Hypothalamus (tissue), 51 donors: ENCODE measurements at regions not wholly inside any gene's neighbourhood (a gene's known extent, or its start where the extent isn't known, plus 50 kb on each side); places are given as distances from the start of the nearest gene placed in this dataset.
A peak's percentile ranks its signal among the peaks of the same experiment; 100 is the strongest.

Source experiments
- DNase-seq, 51 donors: peaks; one replicate each; lab custom pipeline; 2025; lab: John Stamatoyannopoulos, UW

- DNase-seq, result no peak
Observed at GRCh38 chr13:31081316-31081715, 80.4 kb downstream of the HSPH1 start.

DNA sequence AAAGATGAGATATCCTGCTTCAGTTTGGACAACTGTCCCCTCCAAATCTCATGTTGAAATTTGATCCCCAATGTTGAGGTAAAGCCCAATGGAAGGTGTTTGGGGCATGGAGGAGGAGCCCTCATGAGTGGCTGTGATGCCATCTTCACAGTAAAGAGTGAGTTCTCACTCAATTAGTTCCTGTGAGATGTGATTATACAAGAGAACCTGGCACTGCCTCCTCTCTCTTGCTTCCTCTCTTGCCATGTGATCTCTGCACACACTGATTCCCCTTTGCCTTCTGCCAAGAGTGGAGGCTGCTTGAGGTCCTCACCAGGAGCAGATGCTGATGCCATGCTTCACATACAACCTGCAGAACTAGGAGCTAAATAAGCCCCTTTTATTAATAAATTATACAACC, 86.9 kb downstream of the HSPH1 start:
- DNase-seq, result no peak

GRCh38 chr13:31073859-31074718, 87.6 kb downstream of the HSPH1 start:
- DNase-seq, result peak in 3 of 51 donors; percentile 10 to 73 (median 10)

DNA sequence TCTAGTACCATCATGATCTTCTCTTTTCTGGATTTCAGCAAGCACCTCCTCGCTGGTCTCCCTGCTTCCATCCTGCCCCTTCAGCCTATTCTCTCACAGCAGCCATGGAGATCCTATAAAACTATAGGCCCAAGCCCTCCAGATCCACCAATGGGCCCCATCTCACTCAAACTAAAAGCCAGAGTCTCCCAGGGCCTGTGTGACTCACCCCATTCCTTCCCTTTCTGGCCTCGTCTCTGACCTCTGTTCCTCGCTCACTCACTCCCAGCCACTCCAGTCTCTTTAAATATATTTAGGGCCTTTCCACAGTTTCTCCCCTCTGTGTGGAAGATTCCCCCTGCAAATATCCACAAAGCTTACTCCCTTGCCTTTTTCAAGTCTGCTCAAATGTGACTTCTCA, 89.7 kb downstream of the HSPH1 start:
- DNase-seq, result no peak

GRCh38 chr13:31069808-31070534, 91.7 kb downstream of the HSPH1 start:
- DNase-seq, result no peak

- no peak for DNase-seq
Observed at GRCh38 chr13:31068119-31068423, 93.6 kb downstream of the HSPH1 start.

DNA sequence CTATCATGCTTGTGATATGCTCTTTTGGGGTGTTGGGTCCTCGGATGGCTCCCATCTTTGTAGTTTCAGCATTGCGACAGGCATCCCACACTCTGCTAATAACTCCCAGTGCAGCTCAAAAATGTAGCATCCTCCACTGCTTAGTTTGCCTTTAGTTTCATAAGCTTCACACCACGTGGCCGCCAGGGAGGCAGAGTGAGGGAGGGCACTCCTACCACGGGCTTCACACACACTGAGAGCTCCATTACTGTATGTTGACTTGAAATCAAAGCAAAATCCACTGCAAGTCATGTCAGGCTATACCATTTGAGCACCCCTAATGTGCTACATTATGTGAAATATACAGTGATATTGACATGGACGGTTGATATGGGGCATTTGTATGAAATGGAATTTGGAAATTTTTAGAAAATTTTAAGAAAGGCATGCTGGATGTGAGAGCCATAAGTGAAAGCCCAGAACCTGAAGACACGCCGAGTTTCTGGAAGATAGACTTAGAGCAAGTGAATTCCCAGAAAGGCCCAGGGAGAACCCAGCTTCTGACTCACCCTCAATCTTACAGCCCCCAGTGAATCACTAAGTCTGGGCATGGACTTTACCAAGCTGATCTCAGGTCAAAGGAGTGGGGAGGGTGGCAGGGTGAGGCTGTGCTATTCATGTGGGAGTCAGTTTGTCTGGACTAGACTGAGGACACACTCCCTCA, 94.1 kb downstream of the HSPH1 start:
- DNase-seq, result peak in 2 of 51 donors; percentile 15 to 30

GRCh38 chr13:31064636-31065035, 97.1 kb downstream of the HSPH1 start:
- DNase-seq, result no peak

GRCh38 chr13:31063772-31064171, 97.9 kb downstream of the HSPH1 start:
- no peak for DNase-seq

DNA sequence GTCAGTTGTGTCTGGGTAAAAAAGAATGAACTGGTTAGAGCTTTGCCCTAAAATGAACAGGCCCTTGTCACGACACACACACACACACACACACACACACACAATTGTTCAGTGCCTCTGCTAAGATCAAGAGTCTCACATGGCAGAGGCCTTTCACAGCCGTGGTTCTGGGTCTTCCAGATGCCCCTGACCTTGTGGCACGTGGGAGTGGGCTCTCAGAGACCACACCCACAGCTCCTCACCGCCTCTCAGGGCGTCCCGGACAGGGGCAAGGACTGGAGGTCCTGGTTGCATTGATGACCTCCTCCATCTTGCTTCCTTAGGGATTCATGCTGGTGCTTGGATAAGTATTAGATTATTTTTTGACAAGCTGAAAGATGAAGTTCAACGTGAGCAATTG, 101.0 kb downstream of the HSPH1 start:
- no peak for DNase-seq

DNA sequence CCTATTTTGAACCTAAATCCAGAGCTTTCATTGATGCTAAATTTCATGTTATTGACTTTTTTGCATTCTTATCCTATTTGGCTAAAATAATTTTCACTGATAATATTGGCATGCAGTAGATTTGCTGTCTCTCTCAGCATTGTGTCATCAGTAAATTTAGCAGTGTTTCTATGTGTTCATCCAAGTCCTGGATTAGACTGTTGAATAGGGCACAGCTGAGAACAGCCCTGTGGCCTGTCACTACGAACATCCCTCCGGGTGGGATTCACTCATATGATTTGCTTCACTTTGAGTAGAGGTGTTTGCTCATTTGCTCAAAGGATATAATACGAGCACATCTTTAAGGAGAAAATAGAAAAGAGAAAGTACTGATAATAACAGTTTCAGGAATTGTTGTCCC, 101.5 kb downstream of the HSPH1 start:
- no peak for DNase-seq

GRCh38 chr13:31057403-31058033, 104.2 kb downstream of the HSPH1 start:
- DNase-seq, result no peak

DNA sequence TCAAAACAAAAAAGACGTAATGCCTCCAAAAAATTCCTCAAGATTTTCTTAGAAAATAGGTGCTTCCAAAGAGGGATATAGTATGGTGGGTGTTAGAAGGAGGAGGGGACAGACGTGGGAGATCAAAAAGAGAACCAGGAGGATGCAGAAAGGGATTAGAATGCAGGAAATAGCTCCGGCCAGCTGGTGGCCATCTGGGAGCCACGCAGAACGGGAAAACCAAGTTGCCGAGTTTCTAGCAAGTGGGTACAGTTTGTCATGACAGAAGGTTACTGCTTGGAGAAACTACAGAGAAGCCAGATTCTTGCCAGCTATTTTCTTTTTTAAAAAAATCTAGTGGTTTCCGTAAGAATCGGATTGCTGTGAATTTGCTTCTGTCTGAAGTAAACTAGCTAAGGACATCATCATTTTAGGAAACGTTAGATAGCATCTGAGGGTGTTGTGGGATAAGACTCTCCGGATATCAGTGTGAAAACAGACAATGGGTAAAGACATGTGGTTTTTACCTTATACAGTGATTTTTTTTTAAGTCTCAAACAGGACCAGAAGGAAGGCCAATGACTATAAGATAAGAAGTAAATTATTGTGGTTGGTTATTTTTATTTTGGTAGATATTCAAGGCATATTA, 104.9 kb downstream of the HSPH1 start:
- no peak for DNase-seq

GRCh38 chr13:31055589-31055988, 106.1 kb downstream of the HSPH1 start:
- no peak for DNase-seq

- DNase-seq, result no peak
Observed at GRCh38 chr13:31054632-31055031, 107.1 kb downstream of the HSPH1 start.

DNA sequence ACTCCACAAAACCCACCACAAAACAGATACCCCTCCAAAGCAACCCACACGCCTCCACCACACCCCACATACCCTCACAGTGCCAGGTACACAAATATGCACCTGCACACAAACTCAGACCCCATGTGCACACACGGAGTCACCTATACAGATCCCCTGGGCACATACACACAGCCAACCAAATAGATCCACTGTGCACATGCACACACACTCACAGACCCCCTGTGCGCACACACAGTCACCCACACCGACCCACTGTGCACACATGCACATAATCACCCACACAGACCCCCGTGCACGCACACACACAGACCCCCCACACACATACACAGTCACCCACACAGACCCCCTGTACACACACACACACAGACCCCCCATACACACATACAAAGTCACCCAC, 107.8 kb downstream of the HSPH1 start:
- DNase-seq, result no peak

- DNase-seq, result no peak
Observed at GRCh38 chr13:31053091-31053490, 108.6 kb downstream of the HSPH1 start.

- DNase-seq, result no peak
Observed at GRCh38 chr13:31052478-31052877, 109.2 kb downstream of the HSPH1 start.

GRCh38 chr13:31051999-31052398, 109.7 kb downstream of the HSPH1 start:
- DNase-seq, result no peak

DNA sequence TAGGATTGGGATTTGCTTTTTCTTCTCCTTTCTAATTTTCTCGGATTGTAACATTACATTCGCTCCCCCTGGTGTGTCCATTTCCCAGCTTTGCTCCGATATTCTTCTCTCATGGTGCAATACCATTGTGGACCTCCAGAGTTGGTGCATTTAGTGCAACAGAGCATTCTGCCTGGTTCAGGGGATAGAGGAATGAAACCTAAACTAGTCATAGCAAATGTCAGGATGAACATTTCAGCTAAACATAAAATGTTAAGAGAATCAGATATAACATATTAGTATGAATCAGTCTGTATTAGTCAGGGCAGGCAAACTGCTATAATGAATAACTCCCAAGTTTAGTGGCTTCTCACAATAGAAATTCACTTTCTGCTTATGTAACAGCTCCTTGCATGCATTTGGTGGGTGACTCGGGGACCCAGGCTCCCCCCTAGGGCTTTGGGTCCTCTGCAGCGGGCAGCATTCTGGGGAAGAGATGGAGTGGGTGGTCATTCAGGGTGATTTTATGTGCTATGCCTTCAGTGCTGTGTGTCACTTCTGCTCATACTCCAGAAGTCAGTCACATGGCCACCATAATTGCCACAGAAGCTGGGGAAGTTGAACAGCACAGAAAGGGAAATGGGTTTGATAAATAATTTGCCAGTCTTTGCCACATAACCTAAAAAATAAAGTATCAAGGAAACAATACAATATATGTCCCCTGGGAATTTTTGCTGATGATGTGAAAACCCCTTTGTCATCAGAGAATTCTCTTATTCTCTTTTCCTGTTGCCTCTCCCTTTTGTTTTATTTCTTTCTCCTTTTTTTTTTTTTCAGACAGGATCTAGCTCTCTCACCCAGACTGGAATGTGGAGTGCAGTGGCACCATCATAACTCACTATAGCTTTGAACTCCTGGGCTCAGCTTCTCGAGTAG, 111.0 kb downstream of the HSPH1 start:
- no peak for DNase-seq
